ENCODE measurements at regions not wholly inside any gene's neighbourhood (a gene's known extent, or its start where the extent isn't known, plus 50 kb on each side); places are given as distances from the start of the nearest gene placed in this dataset.

DNA sequence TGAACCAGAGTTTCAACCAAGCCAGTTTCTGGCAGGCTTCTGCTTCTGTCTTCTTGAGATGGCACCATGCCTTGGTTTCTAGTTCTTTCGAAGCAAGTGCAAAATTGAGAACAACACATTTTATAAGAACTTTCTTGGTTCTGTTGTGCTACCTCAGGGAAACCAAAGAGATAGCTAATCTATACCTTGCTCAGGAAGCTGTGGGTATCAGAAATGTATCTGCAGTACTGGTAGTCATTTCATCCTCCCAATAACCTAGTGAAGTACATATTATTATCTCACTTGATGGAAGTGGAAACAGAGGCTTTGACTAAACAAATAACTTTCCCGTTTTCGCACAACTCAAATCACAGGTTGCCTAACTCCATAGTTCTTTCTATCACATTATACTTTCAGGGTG, 246.6 kb downstream of the ENC1 start:
- no peak for ATAC-seq (ENCODE audit: low read depth)
- Mint-ChIP-seq H3K4me1 (no peaks in the 10 kb centered on the region), H3K9me3 (no peaks in the 10 kb centered on the region), H3K27ac (no peak overlapping the region), H3K27me3 (no peaks in the 10 kb centered on the region), H3K36me3 (ENCODE audit: low read depth) (no peaks in the 10 kb centered on the region), H3K4me3 (no peak overlapping the region)
- no peak for DNase-seq
- TF ChIP-seq, protein P1, sequence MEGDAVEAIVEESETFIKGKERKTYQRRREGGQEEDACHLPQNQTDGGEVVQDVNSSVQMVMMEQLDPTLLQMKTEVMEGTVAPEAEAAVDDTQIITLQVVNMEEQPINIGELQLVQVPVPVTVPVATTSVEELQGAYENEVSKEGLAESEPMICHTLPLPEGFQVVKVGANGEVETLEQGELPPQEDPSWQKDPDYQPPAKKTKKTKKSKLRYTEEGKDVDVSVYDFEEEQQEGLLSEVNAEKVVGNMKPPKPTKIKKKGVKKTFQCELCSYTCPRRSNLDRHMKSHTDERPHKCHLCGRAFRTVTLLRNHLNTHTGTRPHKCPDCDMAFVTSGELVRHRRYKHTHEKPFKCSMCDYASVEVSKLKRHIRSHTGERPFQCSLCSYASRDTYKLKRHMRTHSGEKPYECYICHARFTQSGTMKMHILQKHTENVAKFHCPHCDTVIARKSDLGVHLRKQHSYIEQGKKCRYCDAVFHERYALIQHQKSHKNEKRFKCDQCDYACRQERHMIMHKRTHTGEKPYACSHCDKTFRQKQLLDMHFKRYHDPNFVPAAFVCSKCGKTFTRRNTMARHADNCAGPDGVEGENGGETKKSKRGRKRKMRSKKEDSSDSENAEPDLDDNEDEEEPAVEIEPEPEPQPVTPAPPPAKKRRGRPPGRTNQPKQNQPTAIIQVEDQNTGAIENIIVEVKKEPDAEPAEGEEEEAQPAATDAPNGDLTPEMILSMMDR (IDR thresholded peaks at IDR 0.05) = no peak
- ChIA-PET POLR2A (no interaction called here), CTCF (interaction anchor here (1.0 to 1.6 kb wide), 3 partner anchors 246 to 255 kb away, joined by 3 to 7 read pairs (median 3); partner anchors contain the start of gene ENC1)
- intact Hi-C loops (cut with micrococcal nuclease) = loop anchor here (1.0 to 10.0 kb wide), 3 partner anchors 248 to 489 kb away; no protein-coding TSS in a partner anchor

- Mint-ChIP-seq H3K4me1 (no peaks in the 10 kb centered on the region), H3K4me3 (no peak overlapping the region), H3K27ac (no peak overlapping the region), H3K36me3 (ENCODE audit: low read depth) (no peaks in the 10 kb centered on the region), H3K27me3 (no peaks in the 10 kb centered on the region), H3K9me3 (no peaks in the 10 kb centered on the region)
- ChIA-PET POLR2A (no interaction called here), CTCF (no interaction called here)
- DNase-seq (no peak), ATAC-seq (ENCODE audit: low read depth) (no peak)
- TF ChIP-seq, protein P1 (IDR thresholded peaks at IDR 0.05) = no peak
- intact Hi-C loops (cut with micrococcal nuclease) = loop anchor here (10.0 kb wide), 1 partner anchor 488 kb away; no protein-coding TSS in a partner anchor
These were observed 247.7 kb downstream of the ENC1 start for GRCh38 chr5:74392711-74393351.

GRCh38 chr5:74391410-74391809, 249.1 kb downstream of the ENC1 start:
- POLR2A ChIA-PET = no interaction called here
- ATAC-seq (ENCODE audit: low read depth) = no peak
- intact Hi-C loops (cut with micrococcal nuclease) = loop anchor here (10.0 kb wide), 1 partner anchor 487 kb away; no protein-coding TSS in a partner anchor
- Mint-ChIP-seq H3K27ac (no peak overlapping the region), H3K4me1 (no peaks in the 10 kb centered on the region), H3K4me3 (no peak overlapping the region), H3K9me3 (no peaks in the 10 kb centered on the region), H3K36me3 (ENCODE audit: low read depth) (no peaks in the 10 kb centered on the region), H3K27me3 (no peaks in the 10 kb centered on the region)
- DNase-seq = no peak
- CTCF ChIA-PET = no interaction called here
- TF ChIP-seq, protein P1 (IDR thresholded peaks at IDR 0.05) = no peak

DNA sequence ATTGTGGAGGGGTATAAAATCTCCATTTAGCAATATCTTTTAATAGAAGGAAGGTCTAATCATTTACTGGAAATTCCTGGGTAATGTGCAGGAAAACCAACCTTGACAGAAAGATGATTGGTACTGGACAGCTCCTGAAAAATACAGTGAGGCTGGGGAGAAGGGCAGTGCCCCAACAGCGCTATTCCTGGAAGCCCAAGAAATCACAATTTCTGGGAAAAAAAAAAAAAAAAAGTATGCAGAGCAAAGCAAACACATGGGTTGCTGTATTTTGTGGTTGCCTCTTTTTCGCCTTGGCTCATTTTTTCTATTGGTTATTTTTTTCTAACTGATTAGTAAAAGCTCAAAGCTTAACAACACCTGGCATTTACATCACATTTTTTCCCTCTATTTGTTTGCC, 249.7 kb downstream of the ENC1 start:
- H3K9me3 Mint-ChIP-seq = no peaks in the 10 kb centered on the region
- intact Hi-C loops (cut with micrococcal nuclease) = loop anchor here (10.0 kb wide), 1 partner anchor 486 kb away; no protein-coding TSS in a partner anchor
- DNase-seq = no peak
- ATAC-seq (ENCODE audit: low read depth) = no peak
- CTCF ChIA-PET = no interaction called here
- no peak overlapping the region for H3K27ac Mint-ChIP-seq
- POLR2A ChIA-PET = no interaction called here
- H3K4me1 Mint-ChIP-seq = no peaks in the 10 kb centered on the region
- no peaks in the 10 kb centered on the region for H3K27me3 Mint-ChIP-seq
- H3K36me3 Mint-ChIP-seq (ENCODE audit: low read depth) = no peaks in the 10 kb centered on the region
- TF ChIP-seq, protein P1 (IDR thresholded peaks at IDR 0.05) = no peak
- H3K4me3 Mint-ChIP-seq = no peak overlapping the region

- TF ChIP-seq, protein P1 (IDR thresholded peaks at IDR 0.05) = no peak
- no peak overlapping the region for H3K4me3 Mint-ChIP-seq
- POLR2A ChIA-PET = no interaction called here
- no peaks in the 10 kb centered on the region for H3K4me1 Mint-ChIP-seq
- intact Hi-C loops (cut with micrococcal nuclease) = loop anchor here (10.0 kb wide), 1 partner anchor 485 kb away; no protein-coding TSS in a partner anchor
- CTCF ChIA-PET = no interaction called here
- H3K36me3 Mint-ChIP-seq (ENCODE audit: low read depth) = no peaks in the 10 kb centered on the region
- ATAC-seq (ENCODE audit: low read depth) = no peak
- no peaks in the 10 kb centered on the region for H3K27me3 Mint-ChIP-seq
- no peak overlapping the region for H3K27ac Mint-ChIP-seq
- no peaks in the 10 kb centered on the region for H3K9me3 Mint-ChIP-seq
- no peak for DNase-seq
These were observed 250.3 kb downstream of the ENC1 start for GRCh38 chr5:74390306-74390637.

Data from activated B cell treated with CpG ODN at 0.5 μM for 24 hours (primary cell).